ENCODE measurements at regions not wholly inside any gene's neighbourhood (a gene's known extent, or its start where the extent isn't known, plus 50 kb on each side); places are given as distances from the start of the nearest gene placed in this dataset.

- Histone ChIP-seq H3K4ac (replicated peaks; ENCODE audit: insufficient read length, low read depth, low read length) (no peak overlapping the region), H3K79me2 (ENCODE audit: control insufficient read depth in 1 of 2, insufficient read depth in 2 of 2, low read length in 2 of 2) (no peaks in the 10 kb centered on the region), H3K4me3 (ENCODE audit: extremely low read depth in 1 of 4, insufficient read depth in 2 of 4, low read depth in 3 of 4, low read length in 4 of 4) (no peak overlapping the region), H3K56ac (replicated peaks; ENCODE audit: insufficient read length, low read depth, low read length) (no peak overlapping the region), H4K8ac (ENCODE audit: extremely low read depth, insufficient read depth, low read length) (no peak overlapping the region), H3K23ac (ENCODE audit: insufficient read length) (no peak overlapping the region), H4K91ac (replicated peaks; ENCODE audit: insufficient read length, low read length) (no peak overlapping the region), H3K79me1 (ENCODE audit: low read depth, low read length) (no peaks in the 10 kb centered on the region), H4K5ac (ENCODE audit: insufficient read length, low read depth, low read length) (no peak overlapping the region), H3K23me2 (ENCODE audit: low read depth, low read length) (no peaks in the 10 kb centered on the region), H3K27me3 (replicated peaks in 1 of 4; ENCODE audit: control insufficient read depth in 3 of 4, extremely low read depth in 1 of 4, insufficient read depth in 3 of 4, low read length in 3 of 4) (no peaks in the 10 kb centered on the region), H3K9me3 (ENCODE audit: insufficient read depth in 2 of 2, low read depth in 1 of 2, low read length in 1 of 2) (peaks cover 8 to 10% of the 10 kb centered on the region in 2 experiments; a peak in 3 of 4 replicates), H3K18ac (ENCODE audit: extremely low read depth, low read length) (no peak overlapping the region), H2BK120ac (replicated peaks; ENCODE audit: low read depth, low read length) (no peak overlapping the region), H2BK5ac (ENCODE audit: low read depth, low read length) (no peak overlapping the region), H2BK15ac (ENCODE audit: low read length) (no peak overlapping the region), H2BK20ac (ENCODE audit: low read length) (no peak overlapping the region), H3K14ac (ENCODE audit: insufficient read length) (no peak overlapping the region), H3K4me2 (ENCODE audit: insufficient read depth in 1 of 2, low read depth in 2 of 2, low read length in 2 of 2) (no peak overlapping the region; a peak in 1 of 4 replicates), H3K27ac (ENCODE audit: low read depth, low read length) (no peak overlapping the region), H4K20me1 (replicated peaks in 1 of 2; ENCODE audit: control insufficient read depth in 1 of 2, insufficient read depth in 2 of 2, low read length in 2 of 2) (no peaks in the 10 kb centered on the region), H3K4me1 (replicated peaks in 1 of 4; ENCODE audit: control insufficient read depth in 3 of 4, insufficient read depth in 4 of 4, low read length in 3 of 4) (peaks cover 0 to 3% (median 0%) of the 10 kb centered on the region in 4 experiments; a peak in 3 of 7 replicates), H2AK5ac (ENCODE audit: low read depth, low read length) (no peak overlapping the region), H3K36me3 (ENCODE audit: control insufficient read depth in 2 of 4, insufficient read depth in 4 of 4, low read length in 3 of 4) (no peaks in the 10 kb centered on the region; a peak in 1 of 8 replicates), H2BK12ac (ENCODE audit: low read depth, low read length) (no peak overlapping the region), H3K9ac (replicated peaks in 1 of 4; ENCODE audit: extremely low read depth in 1 of 4, low read depth in 3 of 4, low read length in 3 of 4) (no peak overlapping the region), H2AFZ (ENCODE audit: low read length) (0 out of 2 replicates have a peak overlapping the region, but pooled peaks have one; percentile 7)
- FAIRE-seq, result no peak
- POLR2A ChIA-PET (ENCODE audit: partially characterized antibody), result no interaction called here
- peak in 1 of 2 experiments; percentile 29 for DNase-seq (ENCODE audit: low read depth in 1 of 2, low spot score in 2 of 2)
- peak; percentile 51; the same call in 1 of the 2 replicates for TF ChIP-seq MAFK (IDR thresholded peaks at IDR 0.05; ENCODE audit: low read depth, low read length)
- TF ChIP-seq BACH1 (IDR thresholded peaks at IDR 0.05; ENCODE audit: low read length), result peak; percentile 69
- no peak for TF ChIP-seq SP2 (IDR thresholded peaks at IDR 0.05; ENCODE audit: low read length)
- CTCF ChIA-PET (ENCODE audit: partially characterized antibody), result no interaction called here
- 64% methylated on average over 3 of the region's 3 CpGs; no CpG with 5 or more reads in 1 of the 2 experiments for WGBS, 2 experiments (ENCODE audit: extremely low coverage in 1 of 2, insufficient coverage in 1 of 2, insufficient read length in 1 of 2, insufficient replicate concordance in 2 of 2, low coverage in 1 of 2, low lambda C conversion rate in 2 of 2, missing lambda C conversion rate in 1 of 2)
These were observed 68.1 kb upstream of the CTNNB1 start for GRCh38 chr3:41131224-41131623.
